ENCODE measurements at regions not wholly inside any gene's neighbourhood (a gene's known extent, or its start where the extent isn't known, plus 50 kb on each side); places are given as distances from the start of the nearest gene placed in this dataset.
"Not testable (repeated sequence)": the region's sequence is repeated elsewhere in the genome, so short reads cannot be mapped to it uniquely, and the experiment has no call there.

DNA sequence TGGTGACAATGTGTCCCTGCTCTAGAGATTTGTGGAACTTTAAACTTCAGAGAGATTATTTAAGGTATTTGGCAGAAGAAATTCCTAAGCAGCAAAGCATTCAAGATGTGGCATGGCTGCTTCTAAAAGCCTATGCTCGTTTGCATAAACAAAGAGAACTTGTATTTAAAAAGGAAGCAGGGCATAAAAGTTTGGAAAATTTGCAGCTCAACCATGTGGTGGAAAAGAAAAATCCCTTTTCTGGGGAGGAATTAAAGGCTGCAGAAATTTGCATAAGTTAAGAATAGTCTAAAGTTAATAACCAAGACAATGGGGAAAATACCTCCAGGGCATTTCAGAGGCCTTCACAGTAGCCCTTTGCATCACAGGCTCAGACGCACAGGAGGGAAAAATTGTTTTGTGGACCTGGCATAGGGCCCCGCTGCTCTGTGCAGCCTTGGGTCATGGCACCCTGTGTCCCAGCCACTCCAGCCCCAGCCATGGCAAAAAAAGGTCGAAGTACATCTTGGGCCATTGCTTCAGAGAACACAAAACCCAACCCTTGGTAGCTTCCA, 1109.1 kb downstream of the OTOL1 start:
- in situ Hi-C loops (cut with HindIII; ENCODE audit: low sequenced_read_pairs), result no loop called here
- no peak for DNase-seq (ENCODE audit: low read depth)
- TF ChIP-seq, protein P1, sequence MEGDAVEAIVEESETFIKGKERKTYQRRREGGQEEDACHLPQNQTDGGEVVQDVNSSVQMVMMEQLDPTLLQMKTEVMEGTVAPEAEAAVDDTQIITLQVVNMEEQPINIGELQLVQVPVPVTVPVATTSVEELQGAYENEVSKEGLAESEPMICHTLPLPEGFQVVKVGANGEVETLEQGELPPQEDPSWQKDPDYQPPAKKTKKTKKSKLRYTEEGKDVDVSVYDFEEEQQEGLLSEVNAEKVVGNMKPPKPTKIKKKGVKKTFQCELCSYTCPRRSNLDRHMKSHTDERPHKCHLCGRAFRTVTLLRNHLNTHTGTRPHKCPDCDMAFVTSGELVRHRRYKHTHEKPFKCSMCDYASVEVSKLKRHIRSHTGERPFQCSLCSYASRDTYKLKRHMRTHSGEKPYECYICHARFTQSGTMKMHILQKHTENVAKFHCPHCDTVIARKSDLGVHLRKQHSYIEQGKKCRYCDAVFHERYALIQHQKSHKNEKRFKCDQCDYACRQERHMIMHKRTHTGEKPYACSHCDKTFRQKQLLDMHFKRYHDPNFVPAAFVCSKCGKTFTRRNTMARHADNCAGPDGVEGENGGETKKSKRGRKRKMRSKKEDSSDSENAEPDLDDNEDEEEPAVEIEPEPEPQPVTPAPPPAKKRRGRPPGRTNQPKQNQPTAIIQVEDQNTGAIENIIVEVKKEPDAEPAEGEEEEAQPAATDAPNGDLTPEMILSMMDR (IDR thresholded peaks at IDR 0.05; ENCODE audit: low read depth, low read length, missing control alignments), result no peak
- no peak overlapping the region for H3K4me3 ChIP-seq (ENCODE audit: low read depth, low read length)

DNA sequence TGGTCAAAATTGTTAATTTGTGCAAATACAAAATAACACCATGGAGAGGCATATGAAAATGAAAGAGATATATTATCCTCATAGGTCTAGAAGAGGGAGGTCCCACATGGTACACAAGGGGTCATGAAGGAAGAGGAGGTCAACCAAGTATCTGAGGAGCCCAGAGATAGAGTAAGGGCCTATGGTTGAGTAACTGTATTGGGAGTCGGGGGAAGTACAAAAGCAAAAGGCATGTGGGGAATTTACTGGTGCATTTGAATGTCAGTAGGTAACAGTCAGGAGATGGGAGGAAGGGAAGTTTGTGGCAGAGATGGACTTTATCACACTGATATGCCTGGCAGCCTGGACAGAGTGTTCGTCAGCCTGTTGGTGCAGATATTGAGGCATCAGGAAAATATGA, 1113.7 kb downstream of the OTOL1 start:
- no peak overlapping the region for H3K4me3 ChIP-seq (ENCODE audit: low read depth, low read length)
- TF ChIP-seq, protein P1 (IDR thresholded peaks at IDR 0.05; ENCODE audit: low read depth, low read length, missing control alignments), result no peak
- in situ Hi-C loops (cut with HindIII; ENCODE audit: low sequenced_read_pairs), result no loop called here
- DNase-seq (ENCODE audit: low read depth), result no peak

DNA sequence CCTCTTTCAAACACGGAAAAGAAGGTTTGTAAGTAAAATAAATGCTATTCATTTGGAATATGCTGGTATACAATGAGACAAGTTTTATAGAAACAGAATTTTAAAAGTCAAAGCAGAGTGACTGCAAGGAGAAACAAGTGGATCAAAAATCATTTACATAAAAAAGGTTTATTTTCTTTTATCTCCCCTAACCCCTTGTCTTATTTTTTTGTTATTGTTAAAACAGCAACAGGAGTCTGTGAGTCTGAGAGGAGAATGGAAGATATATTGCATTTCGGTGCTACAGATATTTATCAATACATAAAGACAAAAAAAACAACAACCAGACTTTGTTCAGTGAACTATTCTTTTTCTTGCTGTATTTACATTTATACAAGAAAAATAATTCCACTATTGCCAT, 1116.4 kb downstream of the OTOL1 start:
- in situ Hi-C loops (cut with HindIII; ENCODE audit: low sequenced_read_pairs), result no loop called here
- TF ChIP-seq, protein P1 (IDR thresholded peaks at IDR 0.05; ENCODE audit: low read depth, low read length, missing control alignments), result no peak
- DNase-seq (ENCODE audit: low read depth), result no peak
- H3K4me3 ChIP-seq (ENCODE audit: low read depth, low read length), result no peak overlapping the region

DNA sequence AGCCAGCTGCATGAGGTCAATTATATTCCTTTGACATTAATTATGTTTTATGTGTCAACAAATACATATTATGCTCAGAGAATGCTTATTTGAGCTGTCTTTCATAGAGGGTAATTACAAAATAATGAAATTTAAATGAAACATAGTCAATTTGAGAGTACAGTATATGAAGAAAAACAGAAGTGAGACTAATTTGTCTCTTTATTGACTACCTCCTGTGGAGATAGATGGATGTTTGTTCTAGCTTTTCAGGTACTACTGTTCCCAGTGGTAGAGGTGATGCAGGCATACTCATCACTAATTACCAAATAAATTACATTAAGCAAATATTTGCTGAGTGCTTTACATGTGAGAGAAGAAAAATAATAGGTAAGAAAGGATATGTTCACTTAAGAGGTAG, 1129.6 kb downstream of the OTOL1 start:
- DNase-seq (ENCODE audit: low read depth), result no peak
- TF ChIP-seq, protein P1 (IDR thresholded peaks at IDR 0.05; ENCODE audit: low read depth, low read length, missing control alignments), result no peak
- no peak overlapping the region for H3K4me3 ChIP-seq (ENCODE audit: low read depth, low read length)
- in situ Hi-C loops (cut with HindIII; ENCODE audit: low sequenced_read_pairs), result no loop called here

DNA sequence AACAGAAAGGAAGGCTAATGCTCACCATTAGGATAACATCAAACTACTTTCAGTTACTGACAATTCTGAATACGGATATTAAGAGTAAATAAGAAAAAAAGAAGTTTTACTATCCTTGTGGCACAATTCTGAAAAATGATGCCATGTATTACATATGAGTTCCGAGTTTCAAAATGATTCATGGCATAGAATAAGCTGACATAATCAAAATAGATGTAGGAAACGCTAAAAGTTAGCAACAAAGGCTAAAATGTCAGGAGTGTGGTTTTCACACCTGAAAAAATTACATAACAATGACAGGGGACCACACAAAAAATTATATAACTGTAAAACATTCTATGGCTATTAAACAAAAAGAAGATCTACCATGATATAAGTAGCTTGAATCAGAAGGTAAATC, 1131.9 kb downstream of the OTOL1 start:
- DNase-seq (ENCODE audit: low read depth), result no peak
- TF ChIP-seq, protein P1 (IDR thresholded peaks at IDR 0.05; ENCODE audit: low read depth, low read length, missing control alignments), result no peak
- in situ Hi-C loops (cut with HindIII; ENCODE audit: low sequenced_read_pairs), result no loop called here
- H3K4me3 ChIP-seq (ENCODE audit: low read depth, low read length), result no peak overlapping the region

DNA sequence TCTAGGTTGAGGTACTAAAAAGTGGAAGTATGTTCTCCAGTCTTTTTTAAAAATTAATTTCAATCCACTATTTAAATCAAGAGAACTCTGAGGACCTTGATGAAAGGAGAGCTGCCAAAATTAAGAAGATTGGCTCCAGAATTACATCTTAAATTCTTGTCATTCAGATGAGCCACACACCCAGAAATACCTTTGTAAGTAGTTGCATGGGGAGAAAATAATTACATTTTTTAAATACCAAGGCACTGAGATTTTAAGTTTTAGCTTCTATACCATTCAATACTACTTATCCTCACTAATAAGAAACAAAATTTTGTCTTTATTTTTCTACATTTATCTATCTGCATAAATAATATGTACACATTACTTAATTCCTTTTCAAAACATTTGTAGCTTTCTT, 1132.8 kb downstream of the OTOL1 start:
- no peak overlapping the region for H3K4me3 ChIP-seq (ENCODE audit: low read depth, low read length)
- DNase-seq (ENCODE audit: low read depth), result no peak
- TF ChIP-seq, protein P1 (IDR thresholded peaks at IDR 0.05; ENCODE audit: low read depth, low read length, missing control alignments), result no peak
- in situ Hi-C loops (cut with HindIII; ENCODE audit: low sequenced_read_pairs), result no loop called here

DNA sequence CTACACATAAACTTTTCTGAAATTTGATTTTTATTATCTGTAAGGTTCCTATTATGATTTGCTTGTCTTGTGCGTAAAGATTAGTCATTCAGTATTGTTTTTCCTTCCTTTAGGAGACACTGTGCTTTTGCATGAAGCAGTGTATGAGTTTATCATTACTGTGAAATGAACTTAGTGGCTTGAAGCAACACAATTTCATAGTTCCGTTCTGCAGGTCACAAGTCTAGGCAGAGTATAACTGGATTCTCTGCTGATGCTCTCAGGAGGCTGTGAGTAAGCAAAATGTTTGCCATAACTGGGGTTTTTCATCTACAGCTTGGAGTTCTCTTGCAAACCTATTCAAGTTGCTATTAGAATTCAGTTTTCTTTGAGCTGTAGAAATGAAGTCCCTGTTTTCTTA, 1136.1 kb downstream of the OTOL1 start:
- no peak overlapping the region for H3K4me3 ChIP-seq (ENCODE audit: low read depth, low read length)
- DNase-seq (ENCODE audit: low read depth), result no peak
- TF ChIP-seq, protein P1 (IDR thresholded peaks at IDR 0.05; ENCODE audit: low read depth, low read length, missing control alignments), result no peak
- in situ Hi-C loops (cut with HindIII; ENCODE audit: low sequenced_read_pairs), result no loop called here

DNA sequence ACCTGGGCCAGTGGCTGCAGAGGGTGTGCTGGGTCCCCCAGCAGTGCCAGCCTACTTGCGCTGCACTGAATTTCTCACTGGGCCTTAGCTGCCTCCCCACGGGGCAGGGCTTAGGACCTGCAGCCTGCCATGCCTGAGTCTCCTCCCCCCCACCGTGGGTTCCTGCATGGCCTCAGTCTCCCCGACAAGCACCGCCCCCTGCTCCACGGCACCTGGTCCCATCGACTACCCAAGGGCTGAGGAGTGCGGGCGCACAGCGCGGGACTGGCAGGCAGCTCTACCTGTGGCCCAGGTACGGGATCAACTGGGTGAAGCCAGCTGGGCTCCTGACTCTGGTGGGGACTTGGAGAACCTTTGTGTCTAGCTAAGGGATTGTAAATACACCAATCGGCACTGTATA, 1143.6 kb downstream of the OTOL1 start:
- in situ Hi-C loops (cut with HindIII; ENCODE audit: low sequenced_read_pairs); H3K4me3 ChIP-seq (ENCODE audit: low read depth, low read length); DNase-seq (ENCODE audit: low read depth): not testable (repeated sequence)
